ENCODE measurements at regions not wholly inside any gene's neighbourhood (a gene's known extent, or its start where the extent isn't known, plus 50 kb on each side); places are given as distances from the start of the nearest gene placed in this dataset.
"Not testable (repeated sequence)": the region's sequence is repeated elsewhere in the genome, so short reads cannot be mapped to it uniquely, and the experiment has no call there.

GRCh38 chr2:174678395-174678794 lies 80.8 kb upstream of the WIPF1 start:
- Histone ChIP-seq H3K4me1 (ENCODE audit: insufficient read depth, low read length) (peaks cover 17% of the 10 kb centered on the region), H3K27me3 (ENCODE audit: insufficient read depth, low read length) (no peaks in the 10 kb centered on the region), H3K9me3 (ENCODE audit: low read depth, low read length) (no peaks in the 10 kb centered on the region), H3K4me3 (ENCODE audit: low read length) (no peak overlapping the region)

GRCh38 chr2:174675615-174676014 lies 78.0 kb upstream of the WIPF1 start:
- Histone ChIP-seq H3K4me1 (ENCODE audit: insufficient read depth, low read length) (no peaks in the 10 kb centered on the region), H3K4me3 (ENCODE audit: low read length) (no peak overlapping the region), H3K27me3 (ENCODE audit: insufficient read depth, low read length) (no peaks in the 10 kb centered on the region), H3K9me3 (ENCODE audit: low read depth, low read length) (no peaks in the 10 kb centered on the region)

GRCh38 chr2:174673876-174674275 lies 76.3 kb upstream of the WIPF1 start:
- Histone ChIP-seq H3K9me3 (ENCODE audit: low read depth, low read length) (no peaks in the 10 kb centered on the region), H3K4me1 (ENCODE audit: insufficient read depth, low read length) (no peaks in the 10 kb centered on the region), H3K4me3 (ENCODE audit: low read length) (no peak overlapping the region), H3K27me3 (ENCODE audit: insufficient read depth, low read length) (no peaks in the 10 kb centered on the region)

- Histone ChIP-seq H3K9me3 (ENCODE audit: low read depth, low read length) (no peaks in the 10 kb centered on the region), H3K4me1 (ENCODE audit: insufficient read depth, low read length) (peaks cover 4% of the 10 kb centered on the region), H3K4me3 (ENCODE audit: low read length) (no peak overlapping the region), H3K27me3 (ENCODE audit: insufficient read depth, low read length) (no peaks in the 10 kb centered on the region)
Measured at GRCh38 chr2:174673440-174673839, 75.8 kb upstream of the WIPF1 start.

- H3K4me3 ChIP-seq (ENCODE audit: low read length): not testable (repeated sequence)
- H3K4me1 ChIP-seq (ENCODE audit: insufficient read depth, low read length): peaks cover 23% of the 10 kb centered on the region
Measured at GRCh38 chr2:174671532-174671931, 73.9 kb upstream of the WIPF1 start.

GRCh38 chr2:174670446-174670845 lies 72.8 kb upstream of the WIPF1 start:
- no peaks in the 10 kb centered on the region for H3K27me3 ChIP-seq (ENCODE audit: insufficient read depth, low read length)
- peaks cover 33% of the 10 kb centered on the region for H3K4me1 ChIP-seq (ENCODE audit: insufficient read depth, low read length)
- H3K9me3 ChIP-seq (ENCODE audit: low read depth, low read length): no peaks in the 10 kb centered on the region
- no peak overlapping the region for H3K4me3 ChIP-seq (ENCODE audit: low read length)

More at GRCh38 chr2:174671532-174671931, 73.9 kb upstream of the WIPF1 start:
- H3K27me3 ChIP-seq (ENCODE audit: insufficient read depth, low read length); H3K9me3 ChIP-seq (ENCODE audit: low read depth, low read length): not testable (repeated sequence)

GRCh38 chr2:174669336-174669735 lies 71.7 kb upstream of the WIPF1 start:
- no peaks in the 10 kb centered on the region for H3K27me3 ChIP-seq (ENCODE audit: insufficient read depth, low read length)
- H3K4me1 ChIP-seq (ENCODE audit: insufficient read depth, low read length): peaks cover 43% of the 10 kb centered on the region
- no peak overlapping the region for H3K4me3 ChIP-seq (ENCODE audit: low read length)
- no peaks in the 10 kb centered on the region for H3K9me3 ChIP-seq (ENCODE audit: low read depth, low read length)

- Histone ChIP-seq H3K9me3 (ENCODE audit: low read depth, low read length) (no peaks in the 10 kb centered on the region), H3K4me3 (ENCODE audit: low read length) (no peak overlapping the region), H3K27me3 (ENCODE audit: insufficient read depth, low read length) (no peaks in the 10 kb centered on the region), H3K4me1 (ENCODE audit: insufficient read depth, low read length) (peaks cover 56% of the 10 kb centered on the region)
Measured at GRCh38 chr2:174668075-174668474, 70.5 kb upstream of the WIPF1 start.

GRCh38 chr2:174667250-174667860 lies 69.8 kb upstream of the WIPF1 start:
- no peak overlapping the region for H3K4me3 ChIP-seq (ENCODE audit: low read length)
- H3K27me3 ChIP-seq (ENCODE audit: insufficient read depth, low read length): no peaks in the 10 kb centered on the region
- no peaks in the 10 kb centered on the region for H3K9me3 ChIP-seq (ENCODE audit: low read depth, low read length)
- peaks cover 63% of the 10 kb centered on the region for H3K4me1 ChIP-seq (ENCODE audit: insufficient read depth, low read length)

GRCh38 chr2:174666845-174667244 lies 69.2 kb upstream of the WIPF1 start:
- no peaks in the 10 kb centered on the region for H3K27me3 ChIP-seq (ENCODE audit: insufficient read depth, low read length)
- no peak overlapping the region for H3K4me3 ChIP-seq (ENCODE audit: low read length)
- H3K4me1 ChIP-seq (ENCODE audit: insufficient read depth, low read length): peaks cover 68% of the 10 kb centered on the region
- no peaks in the 10 kb centered on the region for H3K9me3 ChIP-seq (ENCODE audit: low read depth, low read length)

GRCh38 chr2:174666312-174666711 lies 68.7 kb upstream of the WIPF1 start:
- H3K9me3 ChIP-seq (ENCODE audit: low read depth, low read length): no peaks in the 10 kb centered on the region
- H3K4me1 ChIP-seq (ENCODE audit: insufficient read depth, low read length): peaks cover 68% of the 10 kb centered on the region
- H3K27me3 ChIP-seq (ENCODE audit: insufficient read depth, low read length): no peaks in the 10 kb centered on the region
- no peak overlapping the region for H3K4me3 ChIP-seq (ENCODE audit: low read length)

GRCh38 chr2:174664084-174664759 lies 66.6 kb upstream of the WIPF1 start:
- H3K27me3 ChIP-seq (ENCODE audit: insufficient read depth, low read length): no peaks in the 10 kb centered on the region
- H3K4me3 ChIP-seq (ENCODE audit: low read length): no peak overlapping the region
- no peaks in the 10 kb centered on the region for H3K9me3 ChIP-seq (ENCODE audit: low read depth, low read length)
- peaks cover 74% of the 10 kb centered on the region for H3K4me1 ChIP-seq (ENCODE audit: insufficient read depth, low read length)

- Histone ChIP-seq H3K27me3 (ENCODE audit: insufficient read depth, low read length) (no peaks in the 10 kb centered on the region), H3K4me3 (ENCODE audit: low read length) (no peak overlapping the region), H3K4me1 (ENCODE audit: insufficient read depth, low read length) (peaks cover 75% of the 10 kb centered on the region), H3K9me3 (ENCODE audit: low read depth, low read length) (no peaks in the 10 kb centered on the region)
Measured at GRCh38 chr2:174663550-174663949, 65.9 kb upstream of the WIPF1 start.

GRCh38 chr2:174662859-174663258 lies 65.3 kb upstream of the WIPF1 start:
- peaks cover 68% of the 10 kb centered on the region for H3K4me1 ChIP-seq (ENCODE audit: insufficient read depth, low read length)
- H3K27me3 ChIP-seq (ENCODE audit: insufficient read depth, low read length): no peaks in the 10 kb centered on the region
- no peaks in the 10 kb centered on the region for H3K9me3 ChIP-seq (ENCODE audit: low read depth, low read length)
- H3K4me3 ChIP-seq (ENCODE audit: low read length): no peak overlapping the region

- Histone ChIP-seq H3K9me3 (ENCODE audit: low read depth, low read length) (no peaks in the 10 kb centered on the region), H3K4me3 (ENCODE audit: low read length) (no peak overlapping the region), H3K4me1 (ENCODE audit: insufficient read depth, low read length) (peaks cover 64% of the 10 kb centered on the region), H3K27me3 (ENCODE audit: insufficient read depth, low read length) (no peaks in the 10 kb centered on the region)
Measured at GRCh38 chr2:174662459-174662858, 64.9 kb upstream of the WIPF1 start.

Measured in mononuclear cell (primary cell).